ENCODE measurements at regions not wholly inside any gene's neighbourhood (a gene's known extent, or its start where the extent isn't known, plus 50 kb on each side); places are given as distances from the start of the nearest gene placed in this dataset.
"Not testable (repeated sequence)": the region's sequence is repeated elsewhere in the genome, so short reads cannot be mapped to it uniquely, and the experiment has no call there.

- DNase-seq (ENCODE audit: low read depth), result not testable (repeated sequence)
Observed at GRCh38 chr22:15583007-15583406, 55.0 kb downstream of the OR11H1 start.

- not testable (repeated sequence) for DNase-seq (ENCODE audit: low read depth)
Observed at GRCh38 chr22:15602199-15602598, 74.2 kb downstream of the OR11H1 start.

- DNase-seq (ENCODE audit: low read depth), result not testable (repeated sequence)
Observed at GRCh38 chr22:15603111-15603510, 75.1 kb downstream of the OR11H1 start.

- DNase-seq (ENCODE audit: low read depth), result not testable (repeated sequence)
Observed at GRCh38 chr22:15604176-15604575, 76.2 kb downstream of the OR11H1 start.

- DNase-seq (ENCODE audit: low read depth), result not testable (repeated sequence)
Observed at GRCh38 chr22:15604679-15605078, 76.7 kb downstream of the OR11H1 start.

- not testable (repeated sequence) for DNase-seq (ENCODE audit: low read depth)
Observed at GRCh38 chr22:15612906-15613305, 76.9 kb upstream of the POTEH start.

GRCh38 chr22:15615136-15615535 lies 74.7 kb upstream of the POTEH start:
- not testable (repeated sequence) for DNase-seq (ENCODE audit: low read depth)

GRCh38 chr22:15628224-15628623 lies 61.6 kb upstream of the POTEH start:
- DNase-seq (ENCODE audit: low read depth), result peak; percentile 0

GRCh38 chr22:15636765-15637164 lies 53.1 kb upstream of the POTEH start:
- DNase-seq (ENCODE audit: low read depth), result not testable (repeated sequence)

GRCh38 chr22:15637471-15637870 lies 52.4 kb upstream of the POTEH start:
- not testable (repeated sequence) for DNase-seq (ENCODE audit: low read depth)

GRCh38 chr22:15637886-15638285 lies 51.9 kb upstream of the POTEH start:
- DNase-seq (ENCODE audit: low read depth), result not testable (repeated sequence)
